ENCODE measurements at regions not wholly inside any gene's neighbourhood (a gene's known extent, or its start where the extent isn't known, plus 50 kb on each side); places are given as distances from the start of the nearest gene placed in this dataset.
A peak's percentile ranks its signal among the peaks of the same experiment; 100 is the strongest.
"Not testable (repeated sequence)": the region's sequence is repeated elsewhere in the genome, so short reads cannot be mapped to it uniquely, and the experiment has no call there.

DNA sequence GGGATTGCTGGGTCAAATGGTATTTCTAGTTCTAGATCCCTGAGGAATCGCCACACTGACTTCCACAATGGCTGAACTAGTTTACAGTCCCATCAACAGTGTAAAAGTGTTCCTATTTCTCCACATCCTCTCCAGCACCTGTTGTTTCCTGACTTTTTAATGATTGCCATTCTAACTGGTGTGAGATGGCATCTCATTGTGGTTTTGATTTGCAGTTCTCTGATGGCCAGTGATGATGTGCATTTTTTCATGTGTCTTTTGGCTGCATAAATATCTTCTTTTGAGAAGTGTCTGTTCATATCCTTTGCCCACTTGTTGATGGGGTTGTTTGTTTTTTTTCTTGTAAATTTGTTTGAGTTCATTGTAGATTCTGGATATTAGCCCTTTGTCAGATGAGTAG lies 220.3 kb downstream of the NPR3 start:
- DNase-seq = not testable (repeated sequence)

DNA sequence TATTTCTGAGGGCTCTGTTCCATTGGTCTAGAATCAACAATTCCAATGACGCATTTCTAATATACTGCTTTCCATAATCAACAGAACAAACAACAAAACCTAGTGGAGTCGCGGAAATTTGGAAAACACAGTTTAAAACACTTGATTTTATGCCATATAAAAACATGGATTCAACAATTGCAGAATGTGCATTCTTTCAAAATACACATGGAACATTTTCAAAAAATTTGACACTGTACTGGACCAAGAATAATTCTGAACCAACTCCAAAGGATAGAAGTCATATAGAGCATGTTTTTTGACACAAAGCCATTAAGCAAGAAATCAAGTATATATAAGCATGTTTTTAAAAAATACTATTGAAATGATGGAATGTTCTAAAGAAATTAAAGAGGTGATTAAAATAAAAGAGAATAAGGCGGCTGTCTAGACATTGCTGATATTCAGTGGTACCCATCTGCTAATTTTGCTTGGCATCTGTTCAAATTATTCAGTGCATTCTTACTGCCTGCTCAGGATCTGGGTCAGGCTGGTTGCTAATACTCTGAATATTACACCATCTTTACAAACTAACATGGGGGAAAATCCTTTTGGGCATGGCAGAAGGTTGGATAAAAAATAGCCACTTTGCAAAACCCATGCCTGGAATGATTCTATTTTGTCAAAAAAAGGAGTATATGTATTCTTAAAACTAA lies 221.3 kb downstream of the NPR3 start:
- peak; percentile 8 for DNase-seq

DNA sequence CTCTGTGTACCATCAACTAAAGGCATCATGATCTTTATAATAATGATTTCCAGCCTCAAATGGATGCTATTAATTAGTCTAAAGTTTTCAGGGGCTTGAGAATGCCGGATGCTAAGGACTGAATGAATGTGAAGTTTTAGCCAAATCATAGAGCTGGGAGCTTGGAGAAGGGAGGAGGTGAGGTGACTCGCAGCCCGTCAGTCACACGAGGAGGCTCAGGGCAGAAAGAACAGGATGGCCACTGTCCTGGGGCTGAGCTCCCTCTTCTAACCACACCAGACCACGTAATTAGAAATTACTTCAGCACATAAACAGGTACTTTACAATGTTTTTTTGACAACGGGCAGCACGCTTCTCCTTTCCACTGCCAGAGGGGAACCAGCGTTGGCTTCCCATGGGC lies 222.6 kb downstream of the NPR3 start:
- no peak for DNase-seq

DNA sequence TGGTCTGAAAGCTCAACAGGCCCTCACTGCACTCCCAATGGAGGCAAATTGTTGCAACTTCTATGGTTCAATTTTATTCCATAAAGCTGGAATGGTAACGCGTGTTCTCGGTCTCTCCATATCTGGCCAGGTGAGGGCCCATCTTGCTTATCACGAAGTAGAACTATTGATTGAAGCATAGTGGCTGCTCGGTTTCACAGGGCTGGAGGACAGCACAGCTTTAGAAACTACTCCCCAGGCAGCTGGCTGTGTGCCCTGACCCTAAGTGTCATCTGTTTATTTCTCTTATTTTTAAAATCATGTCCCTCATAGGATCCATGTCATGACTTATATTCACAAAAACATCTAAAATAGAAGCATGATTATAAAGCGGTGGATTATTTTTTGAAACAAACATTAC lies 223.4 kb downstream of the NPR3 start:
- DNase-seq = no peak

DNA sequence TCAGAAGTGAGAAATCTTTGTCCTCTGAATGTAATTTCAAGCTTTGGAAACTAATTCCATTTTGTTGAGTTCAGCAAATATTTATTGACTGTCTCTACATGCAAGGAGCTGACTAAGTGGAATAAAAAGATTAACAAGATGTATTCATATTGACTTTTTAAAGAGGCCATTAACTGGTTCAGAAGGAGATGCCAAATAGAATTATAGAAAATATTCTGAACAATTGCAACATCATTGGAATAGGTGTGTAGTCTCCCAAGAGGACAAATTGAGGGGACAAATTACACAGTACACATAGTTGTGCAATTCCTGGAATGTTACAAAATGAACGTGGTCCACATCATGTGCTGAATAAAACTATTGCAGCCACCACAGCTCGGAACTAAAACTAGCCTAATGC lies 224.2 kb downstream of the NPR3 start:
- DNase-seq = no peak

DNA sequence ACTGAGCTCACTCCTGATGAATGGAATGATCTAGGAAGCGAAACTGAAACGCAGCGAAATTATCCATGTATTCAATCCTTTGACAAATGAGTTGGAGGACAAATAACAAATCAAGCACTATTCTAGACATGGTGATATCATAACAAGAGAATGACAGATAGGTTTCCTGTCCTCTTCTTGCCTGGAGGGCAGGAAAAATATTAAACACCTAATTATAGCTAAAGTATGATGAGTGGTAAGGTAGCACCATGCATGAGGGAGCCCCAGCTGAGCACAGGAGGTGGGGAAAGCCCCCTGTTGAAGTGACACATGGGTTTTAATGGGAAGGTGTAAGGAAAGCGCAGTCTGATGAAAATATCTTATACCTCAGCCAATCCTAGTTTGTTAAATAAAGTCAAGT lies 225.2 kb downstream of the NPR3 start:
- no peak for DNase-seq

DNA sequence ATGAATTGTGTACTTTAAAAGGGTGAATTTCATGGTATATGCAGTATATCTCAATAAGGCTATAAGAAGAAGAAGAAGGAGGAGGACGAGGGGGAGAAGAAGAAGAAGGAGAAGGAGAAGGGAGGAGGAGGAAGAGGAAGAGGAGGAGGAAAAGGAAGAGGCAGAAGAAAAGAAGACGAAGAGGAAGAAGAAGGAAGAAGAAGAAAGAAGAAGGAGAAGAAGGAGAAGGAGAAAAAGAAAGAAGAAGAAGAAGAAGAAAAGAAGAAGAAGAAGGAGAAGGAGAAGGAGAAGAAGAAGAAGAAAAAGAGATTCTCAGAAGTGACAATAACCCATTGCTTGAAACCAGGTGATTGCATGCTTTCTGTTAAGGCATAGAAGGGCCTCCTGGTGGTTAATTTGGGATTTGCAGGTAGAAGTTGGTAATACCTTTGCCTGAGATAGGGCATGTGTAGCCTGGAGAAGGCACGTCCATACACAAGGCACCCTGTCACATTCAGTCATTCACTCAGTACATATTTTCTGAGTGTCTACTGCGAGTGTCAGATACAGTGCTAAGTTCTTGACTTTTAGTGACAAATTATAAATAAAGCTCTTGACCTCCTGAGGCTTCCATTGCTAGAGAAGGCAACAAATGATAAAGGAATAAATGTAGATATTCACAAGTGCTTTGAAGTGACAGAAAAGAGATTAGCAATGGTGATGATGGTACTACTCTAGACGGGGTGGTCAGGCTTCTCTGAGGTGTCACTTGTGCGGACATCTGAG lies 231.3 kb downstream of the NPR3 start:
- peak; percentile 21 for DNase-seq

DNA sequence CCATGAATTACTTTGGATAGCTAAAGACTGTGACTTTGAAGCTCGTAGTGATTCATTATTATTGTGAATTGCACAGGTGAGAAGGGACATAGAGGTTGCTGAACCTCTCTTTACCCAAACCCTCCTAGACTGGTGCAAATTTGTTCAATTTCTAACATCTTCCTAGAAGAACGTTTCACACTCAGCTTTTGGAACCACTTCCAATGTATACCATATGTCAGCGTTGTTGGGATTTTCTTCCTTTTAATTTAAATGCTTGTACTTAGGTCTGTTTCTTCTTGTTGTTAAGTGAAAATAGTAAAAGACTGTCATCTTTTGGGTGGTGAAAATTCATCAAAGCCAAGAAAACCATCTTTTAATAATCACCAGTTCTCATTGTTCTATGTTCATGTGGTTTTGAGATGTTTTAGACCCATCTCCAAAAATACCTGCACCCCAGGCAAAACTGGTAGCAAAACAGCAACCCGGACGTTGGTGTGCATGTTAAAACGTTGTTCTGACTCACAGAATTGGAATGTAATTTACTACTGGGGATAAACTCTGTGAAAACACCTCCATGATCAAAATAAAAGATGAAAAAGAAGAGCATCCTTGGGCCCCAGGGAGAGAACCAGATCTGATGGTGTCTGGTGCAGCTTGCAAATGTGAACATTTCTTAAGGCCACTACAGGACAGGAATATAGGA lies 238.3 kb downstream of the NPR3 start:
- DNase-seq = no peak

DNA sequence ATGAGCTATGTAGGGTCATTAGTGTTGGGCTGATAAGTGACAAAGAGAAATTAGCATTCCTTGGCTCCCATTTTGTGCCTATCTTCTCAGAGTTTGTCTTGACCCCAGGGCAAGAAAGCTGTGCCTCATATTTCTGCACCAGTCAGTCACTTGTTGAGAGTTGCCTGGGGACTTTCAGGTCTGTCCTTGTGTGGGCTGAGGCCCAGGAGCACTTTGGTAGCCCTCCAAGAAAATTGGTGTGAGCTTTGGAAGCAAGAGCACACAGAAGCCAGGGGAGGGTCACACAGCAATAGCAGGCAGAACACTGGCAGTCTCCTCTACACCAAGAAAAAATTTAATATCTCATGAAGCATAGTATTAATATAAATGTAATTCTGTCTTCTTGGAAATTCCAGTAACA lies 239.9 kb downstream of the NPR3 start:
- no peak for DNase-seq

DNA sequence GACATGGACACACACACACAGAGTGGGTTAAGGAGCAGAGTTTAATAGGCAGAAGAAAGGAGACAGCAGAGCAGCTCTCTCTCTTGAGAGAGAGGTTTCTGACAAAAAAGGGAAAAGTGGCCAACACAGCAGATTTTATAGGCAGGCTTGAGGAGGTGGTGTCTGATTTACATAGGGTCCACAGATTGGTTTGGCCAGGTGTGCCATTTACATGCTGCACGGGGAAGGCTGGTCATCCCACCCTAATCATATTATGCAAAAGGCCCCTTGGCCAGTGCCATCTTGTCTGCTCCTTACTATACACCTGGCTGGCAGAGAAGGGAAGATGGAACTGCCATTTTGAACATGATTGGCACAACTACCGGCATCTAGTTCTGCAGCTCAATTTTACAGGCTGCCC lies 240.8 kb downstream of the NPR3 start:
- no peak for DNase-seq

DNA sequence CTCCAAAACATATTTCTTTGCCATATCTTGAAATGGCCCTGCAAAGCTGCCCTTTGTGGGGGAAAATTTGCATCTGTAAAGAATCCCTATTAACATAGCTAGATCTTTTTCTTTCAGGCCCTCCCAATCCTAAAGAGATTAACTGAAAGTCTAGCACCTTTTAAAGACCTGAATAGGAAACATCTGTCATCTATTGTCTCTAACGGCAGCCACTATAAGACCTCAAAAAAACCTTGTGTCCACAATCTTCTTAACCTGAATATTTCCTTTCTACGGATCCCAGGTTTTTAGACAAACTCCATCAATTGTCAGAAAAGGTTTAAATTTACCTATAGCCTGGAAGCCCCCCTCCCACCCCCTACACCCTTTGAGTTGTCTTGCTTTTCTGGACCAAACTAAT lies 241.3 kb downstream of the NPR3 start:
- DNase-seq = not testable (repeated sequence)

DNA sequence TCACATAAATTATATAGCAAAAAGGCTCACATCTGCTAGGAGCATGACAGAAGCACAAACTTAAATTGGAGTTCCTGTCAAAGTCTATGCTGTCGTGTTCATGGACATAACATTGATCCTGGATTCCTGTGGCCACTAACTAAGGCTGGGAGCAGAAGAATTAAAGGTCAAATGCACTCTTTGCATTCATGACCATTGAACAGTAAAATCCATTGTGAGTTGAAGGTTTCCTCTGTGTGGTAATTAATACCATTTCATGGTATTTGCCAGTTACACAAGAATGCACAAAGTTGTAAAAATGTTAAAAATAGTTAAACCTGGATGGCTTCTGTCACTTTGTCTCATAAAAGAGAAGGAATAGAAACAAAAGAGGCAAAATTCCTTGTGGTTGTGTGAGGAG lies 242.6 kb downstream of the NPR3 start:
- no peak for DNase-seq

DNA sequence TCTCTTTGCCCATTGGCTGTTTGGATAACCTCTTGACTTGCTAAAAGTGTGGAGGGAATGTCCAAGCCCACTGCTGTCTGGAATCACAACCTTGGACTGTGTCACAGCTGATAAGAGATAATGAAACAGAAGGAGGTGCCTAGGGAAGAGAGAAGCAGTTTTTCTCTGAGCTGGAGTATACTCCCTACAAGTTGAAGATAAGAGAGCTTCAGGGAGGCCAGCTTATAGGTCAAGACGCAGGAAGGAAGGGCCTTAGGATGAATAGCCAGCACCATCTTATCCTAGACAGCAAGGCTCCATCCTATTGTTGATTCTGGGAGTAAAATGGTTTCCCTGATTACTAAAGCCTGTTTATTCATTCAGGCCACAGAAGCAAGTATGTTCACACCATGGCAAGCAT lies 244.7 kb downstream of the NPR3 start:
- no peak for DNase-seq

DNA sequence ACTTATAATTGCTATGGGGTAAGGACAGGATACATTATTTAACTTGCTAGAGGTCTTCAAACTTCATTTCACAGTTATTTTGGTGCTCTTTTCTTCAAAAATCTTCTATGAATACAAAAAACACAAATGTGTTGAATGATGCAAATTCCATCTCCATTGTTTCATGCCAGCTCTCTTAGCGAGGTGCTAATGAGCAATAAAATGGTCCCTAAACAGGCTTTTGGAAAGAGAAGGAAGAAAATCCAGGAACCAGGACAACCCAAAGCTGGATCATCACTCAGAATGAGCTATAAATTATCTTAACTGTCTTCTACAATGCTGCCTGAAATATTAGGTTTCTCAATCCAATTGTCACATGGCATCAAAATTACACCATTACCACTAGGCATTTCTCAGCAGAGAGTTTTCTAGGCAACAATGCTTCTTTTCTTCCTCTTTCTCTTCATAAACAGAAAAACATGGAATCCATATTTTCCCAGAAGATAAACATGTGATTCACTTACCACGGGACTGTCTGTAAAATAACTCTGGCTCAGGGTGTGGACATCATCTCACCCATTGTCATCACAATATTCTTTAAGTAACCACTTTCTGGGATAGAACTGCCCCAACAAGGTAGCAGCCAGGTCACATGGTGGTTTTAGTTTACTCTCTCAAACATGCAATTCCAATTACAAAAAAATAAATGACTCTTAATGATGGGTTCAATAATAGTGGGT lies 249.4 kb downstream of the NPR3 start:
- DNase-seq = no peak

DNA sequence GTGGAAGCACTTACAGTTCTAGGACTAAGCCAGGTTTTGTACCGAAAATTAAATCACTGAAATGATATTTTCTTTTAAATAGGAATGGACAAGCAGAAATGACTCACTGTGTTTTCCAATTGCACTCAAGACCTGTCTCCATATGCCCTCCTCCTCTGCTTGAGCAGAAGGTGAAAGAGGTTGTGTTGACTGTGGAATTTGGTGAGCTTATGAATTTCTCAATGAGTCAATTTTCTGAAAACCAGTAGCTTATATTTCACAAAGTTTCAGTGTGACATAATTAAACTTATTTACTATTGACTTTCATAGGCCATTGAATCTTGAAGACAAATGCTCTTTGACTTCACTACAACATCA lies 249.9 kb downstream of the NPR3 start:
- no peak for DNase-seq

DNA sequence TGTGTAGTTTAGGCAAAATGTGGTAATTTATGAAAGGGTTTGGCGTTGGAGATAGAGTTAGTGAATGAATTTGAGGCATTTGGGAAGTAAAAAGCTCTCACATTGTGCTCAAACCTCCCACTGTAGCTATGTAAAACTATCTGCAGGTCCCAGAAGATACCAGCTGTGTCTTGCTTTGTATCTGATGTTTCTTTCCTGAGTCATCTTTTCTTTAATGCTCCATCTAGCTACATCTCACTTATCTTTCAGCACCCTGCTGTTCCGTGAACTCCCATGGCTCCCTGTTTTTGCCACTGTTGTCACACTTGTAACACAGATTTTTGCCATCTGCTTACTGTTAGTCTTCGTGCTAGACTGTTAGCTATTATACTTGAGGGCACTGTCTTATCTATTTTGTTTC lies 253.1 kb downstream of the NPR3 start:
- DNase-seq = peak; percentile 63

DNA sequence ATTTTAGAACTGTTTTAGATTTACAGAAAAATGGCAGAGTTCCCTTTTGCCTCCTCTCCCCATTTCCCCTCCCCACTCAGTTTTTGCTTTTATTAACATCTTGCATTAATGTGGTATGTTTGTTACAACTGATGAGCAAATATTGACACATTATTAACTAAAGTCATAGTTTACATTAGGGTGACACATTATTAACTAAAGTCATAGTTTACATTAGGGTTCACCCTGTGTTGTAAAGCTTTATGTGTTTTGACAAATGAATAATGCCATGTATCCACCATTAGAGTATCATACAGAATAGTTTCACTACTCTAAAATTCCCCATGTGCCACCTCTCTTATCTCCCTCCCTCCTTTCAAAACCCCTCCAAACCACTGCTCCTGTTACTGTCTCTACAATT lies 262.5 kb downstream of the NPR3 start:
- no peak for DNase-seq

DNA sequence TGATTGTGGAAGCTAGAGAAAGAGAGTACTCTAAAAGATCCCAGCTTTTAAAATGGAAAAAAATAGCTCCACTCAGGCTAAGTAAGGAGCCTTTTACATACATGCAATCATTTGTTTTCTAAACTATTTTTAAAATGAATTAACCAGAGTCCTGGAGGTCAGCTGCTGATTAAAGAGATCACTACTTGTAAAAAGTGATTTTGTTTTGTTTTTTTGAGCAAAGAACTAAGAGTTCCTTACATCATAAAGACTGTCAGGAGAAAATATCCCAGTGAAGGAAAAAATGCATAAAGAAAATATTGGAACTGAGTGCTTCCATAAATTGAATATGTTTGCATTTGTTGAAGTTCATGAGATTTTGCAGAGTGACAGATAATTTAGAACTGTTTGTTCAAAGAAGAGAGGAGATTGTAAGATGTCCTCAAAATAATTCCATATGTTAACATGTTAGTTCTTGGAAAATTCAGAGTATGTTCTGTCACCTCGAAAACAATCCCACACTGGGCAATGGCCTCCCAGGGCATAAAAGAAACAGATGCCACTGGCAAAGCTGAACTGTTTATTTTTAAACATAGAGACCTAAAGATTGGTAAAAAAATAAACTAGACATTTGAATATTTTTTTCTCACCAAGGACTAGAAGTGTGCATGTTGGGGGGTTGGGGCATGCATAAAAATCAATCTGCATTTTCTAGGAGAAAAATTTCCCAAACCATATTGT lies 264.7 kb downstream of the NPR3 start:
- no peak for DNase-seq

DNA sequence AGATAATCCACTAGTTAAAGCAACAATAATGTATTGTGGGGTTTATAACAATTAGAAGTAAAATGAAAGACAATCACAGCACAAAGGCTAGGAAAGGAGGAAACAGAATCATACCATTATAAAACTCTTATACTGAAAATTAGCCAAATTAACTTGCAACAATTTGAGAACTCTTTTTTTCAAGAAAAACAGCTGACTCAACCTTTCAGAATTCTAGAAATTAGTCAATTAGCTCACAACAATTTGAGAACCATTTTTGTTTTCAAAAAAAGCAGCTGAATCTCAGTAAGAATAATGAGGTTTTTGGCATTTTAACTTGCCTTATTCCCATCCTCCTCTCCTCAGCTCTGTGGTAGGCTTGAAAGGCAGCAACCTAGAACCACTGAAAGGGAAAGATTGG lies 269.9 kb downstream of the NPR3 start:
- no peak for DNase-seq

DNA sequence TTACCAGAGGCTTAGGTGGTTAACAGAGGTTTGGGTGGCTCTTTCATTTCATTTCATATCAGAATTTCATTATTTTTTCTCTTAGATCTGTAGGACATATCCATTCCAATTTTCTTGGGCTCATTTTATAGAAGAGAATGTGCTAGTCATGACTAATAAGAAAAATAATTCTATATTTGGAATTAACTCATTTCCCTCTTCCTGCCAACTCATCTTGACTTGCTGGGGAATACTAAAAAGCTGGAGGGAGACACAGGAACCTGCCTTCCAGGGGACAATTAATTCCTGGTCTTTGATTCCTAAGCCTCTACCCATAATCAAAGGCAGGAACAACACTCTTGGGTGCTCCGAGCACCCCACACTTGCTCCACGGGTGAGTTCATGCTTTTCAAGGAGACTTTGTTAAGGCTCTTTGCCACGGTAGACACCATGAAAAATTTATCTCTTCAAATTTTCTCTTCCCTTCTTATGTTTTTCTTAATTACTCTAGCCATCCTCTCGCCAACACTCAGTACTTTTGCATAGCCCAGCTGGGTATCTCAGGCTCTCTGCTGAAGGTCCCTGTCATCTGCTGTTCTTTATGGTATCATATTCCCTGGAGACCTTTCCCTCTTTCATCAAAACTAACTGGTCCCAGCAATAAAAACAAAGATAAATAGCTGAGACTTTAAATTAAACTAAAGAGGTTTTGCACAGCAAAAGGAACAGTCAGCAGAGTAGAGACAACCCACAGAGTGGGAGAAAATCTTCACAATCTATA lies 273.9 kb downstream of the NPR3 start:
- DNase-seq = peak; percentile 64

DNA sequence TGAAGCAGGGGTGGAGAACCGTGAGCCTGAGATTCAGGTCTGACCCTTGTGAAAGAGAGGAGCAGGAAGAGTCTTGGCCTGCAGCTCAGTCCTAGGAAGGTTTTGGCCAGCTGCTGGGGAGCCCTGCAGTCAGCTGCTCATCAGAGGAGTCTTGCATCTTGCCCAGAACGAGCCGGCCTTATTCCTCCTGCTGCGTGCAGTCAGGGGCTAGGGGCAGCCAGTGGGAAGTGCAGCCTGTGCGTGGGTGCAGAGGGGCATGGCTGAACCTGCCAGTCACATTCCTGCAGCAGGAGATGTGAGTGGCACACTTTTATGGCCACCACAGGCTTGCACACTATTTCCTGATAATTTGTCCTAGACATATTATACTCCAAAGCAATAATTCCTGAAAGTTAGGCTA lies 278.7 kb downstream of the NPR3 start:
- no peak for DNase-seq
